PC-9 (cell line): ENCODE measurements at regions not wholly inside any gene's neighbourhood (a gene's known extent, or its start where the extent isn't known, plus 50 kb on each side); places are given as distances from the start of the nearest gene placed in this dataset.

ENCODE experiments used
- BruUV-seq: library from RNA; stranded (reverse); fragments of 400-500 nt; replicated peaks from 2 replicates; lab custom pipeline; 2021; lab: Mats Ljungman, UMichigan
- CTCF ChIA-PET: fragments of 300-600 bp; sonication (Branson Sonifier 250); formaldehyde crosslinking; loops from one replicate; lab custom pipeline; 2022; ENCODE audit warnings: antibody characterized with exemption; lab: Charles Lee
- POLR2A ChIA-PET: fragments of 300-600 bp; sonication (Branson Sonifier 250); formaldehyde crosslinking; loops from one replicate; lab custom pipeline; 2022; ENCODE audit warnings: antibody characterized with exemption; ENCODE audit not compliant: unreplicated experiment; lab: Charles Lee
- DNase-seq, 2 experiments: peaks; one replicate each; pipeline versions ENCODE4 v3.0.0 to v3.0.0-alpha.2; 2015 to 2022; ENCODE audit warnings: mixed read lengths in 1 of 2
- H2AFZ ChIP-seq: fragments of 200-600 bp; sonication (generic); 2 replicates; pipeline ENCODE4 v1.8.1; 2017; ENCODE audit warnings: antibody characterized with exemption
- H3F3A ChIP-seq: fragments of 200-600 bp; sonication (generic); 2 replicates; pipeline ENCODE4 v1.8.1; 2017; ENCODE audit warnings: antibody characterized with exemption, mild to moderate bottlenecking, low read depth; ENCODE audit not compliant: insufficient read depth
- H3K27ac ChIP-seq: fragments of 200-600 bp; sonication (generic); 2 replicates; pipeline ENCODE4 v1.6.1; 2016; ENCODE audit warnings: mixed run types
- H3K27me3 ChIP-seq: fragments of 200-600 bp; sonication (generic); 2 replicates; pipeline ENCODE4 v1.6.1; 2016; ENCODE audit warnings: low read depth, mixed run types; ENCODE audit not compliant: insufficient read depth
- H3K36me3 ChIP-seq: fragments of 200-600 bp; sonication (generic); 2 replicates; pipeline ENCODE4 v1.6.1; 2016; ENCODE audit warnings: low read depth, mixed run types
- H3K4me1 ChIP-seq: fragments of 200-600 bp; sonication (generic); replicated peaks from 2 replicates; pipeline ENCODE4 v1.6.1; 2016; ENCODE audit warnings: mixed run types; ENCODE audit not compliant: insufficient read depth
- H3K4me2 ChIP-seq: fragments of 200-600 bp; sonication (generic); 2 replicates; pipeline ENCODE4 v1.6.1; 2017; ENCODE audit warnings: mixed run types
- H3K4me3 ChIP-seq: fragments of 200-600 bp; sonication (generic); 2 replicates; pipeline ENCODE4 v1.6.1; 2016; ENCODE audit warnings: mixed run types
- H3K79me2 ChIP-seq: fragments of 200-600 bp; sonication (generic); 2 replicates; pipeline ENCODE4 v1.6.1; 2017; ENCODE audit warnings: low read depth, mixed run types
- H3K9me2 ChIP-seq: fragments of 200-600 bp; sonication (generic); 2 replicates; pipeline ENCODE4 v1.8.1; 2017; ENCODE audit warnings: mild to moderate bottlenecking; ENCODE audit not compliant: insufficient read depth
- H3K9me3 ChIP-seq: fragments of 200-600 bp; sonication (generic); 2 replicates; pipeline ENCODE4 v1.8.1; 2016; ENCODE audit warnings: low read depth; ENCODE audit not compliant: insufficient read depth
- H4K20me1 ChIP-seq: fragments of 200-600 bp; sonication (generic); 2 replicates; pipeline ENCODE4 v1.8.1; 2017; ENCODE audit not compliant: insufficient read depth
- CTCF ChIP-seq: fragments of 200-600 bp; sonication (generic); conservative IDR thresholded peaks from 2 replicates; pipeline ENCODE4 v1.6.1; 2017; ENCODE audit warnings: mixed run types, antibody characterized with exemption, mild to moderate bottlenecking, moderate library complexity
- EZH2 ChIP-seq: fragments of 200-600 bp; sonication (generic); IDR thresholded peaks from 2 replicates; pipeline ENCODE4 v1.8.0; 2017; ENCODE audit warnings: antibody characterized with exemption, low read depth
- intact Hi-C: fragments of 100-400 bp; cut with micrococcal nuclease; formaldehyde crosslinking; loops from one replicate; pipeline ENCODE4 v1.10.0; 2022; ENCODE audit not compliant: unreplicated experiment

GRCh38 chr15:80342148-80342547 is 62.0 kb upstream of the ARNT2 start:
- no peak for TF ChIP-seq CTCF
- no peak for TF ChIP-seq EZH2
- POLR2A ChIA-PET, result no interaction called here
- BruUV-seq, result no TSS peak
- Histone ChIP-seq H3K4me3 (no peak overlapping the region), H3K9me2 (no peaks in the 10 kb centered on the region), H3K79me2 (no peaks in the 10 kb centered on the region), H3K4me1 (no peaks in the 10 kb centered on the region), H3K4me2 (no peak overlapping the region), H4K20me1 (no peaks in the 10 kb centered on the region), H3F3A (no peaks in the 10 kb centered on the region), H2AFZ (no peak overlapping the region), H3K27ac (no peak overlapping the region), H3K27me3 (peaks cover 78% of the 10 kb centered on the region), H3K9me3 (no peaks in the 10 kb centered on the region), H3K36me3 (no peaks in the 10 kb centered on the region)
- CTCF ChIA-PET, result no interaction called here
- intact Hi-C loops, result no loop called here
- no peak for DNase-seq

DNA sequence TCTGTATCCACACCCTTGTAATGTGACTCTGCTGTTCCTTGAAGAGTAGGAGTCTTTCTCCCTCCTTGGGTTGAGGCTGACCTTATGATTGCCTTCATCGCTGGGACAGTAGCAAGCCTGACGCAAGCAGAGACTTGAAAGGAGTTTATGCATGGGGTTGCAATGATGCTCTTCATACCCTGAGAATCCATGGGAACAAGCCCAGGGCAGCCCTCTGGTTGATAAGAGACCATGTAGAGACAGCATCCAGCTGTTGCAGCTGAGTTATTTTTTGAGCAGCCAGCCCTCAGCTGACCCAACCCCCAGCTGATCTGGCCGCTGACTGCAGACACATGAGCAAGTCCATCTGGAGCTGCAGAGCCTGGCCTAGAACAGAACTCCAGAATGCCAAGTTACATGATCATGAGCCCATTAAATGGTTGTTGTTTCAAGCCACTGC is 60.6 kb upstream of the ARNT2 start:
- no peaks in the 10 kb centered on the region for H3K79me2 ChIP-seq
- intact Hi-C loops, result no loop called here
- no peak overlapping the region for H3K27ac ChIP-seq
- BruUV-seq, result no TSS peak
- DNase-seq, result no peak
- H3K36me3 ChIP-seq, result no peaks in the 10 kb centered on the region
- H3K4me1 ChIP-seq, result no peaks in the 10 kb centered on the region
- POLR2A ChIA-PET, result no interaction called here
- H2AFZ ChIP-seq, result no peak overlapping the region
- H4K20me1 ChIP-seq, result no peaks in the 10 kb centered on the region
- CTCF ChIA-PET, result no interaction called here
- H3K4me2 ChIP-seq, result no peak overlapping the region
- peaks cover 79% of the 10 kb centered on the region for H3K27me3 ChIP-seq
- H3K9me2 ChIP-seq, result no peaks in the 10 kb centered on the region
- H3K9me3 ChIP-seq, result no peaks in the 10 kb centered on the region
- TF ChIP-seq CTCF, result no peak
- no peak for TF ChIP-seq EZH2
- no peak overlapping the region for H3K4me3 ChIP-seq
- H3F3A ChIP-seq, result no peaks in the 10 kb centered on the region

DNA sequence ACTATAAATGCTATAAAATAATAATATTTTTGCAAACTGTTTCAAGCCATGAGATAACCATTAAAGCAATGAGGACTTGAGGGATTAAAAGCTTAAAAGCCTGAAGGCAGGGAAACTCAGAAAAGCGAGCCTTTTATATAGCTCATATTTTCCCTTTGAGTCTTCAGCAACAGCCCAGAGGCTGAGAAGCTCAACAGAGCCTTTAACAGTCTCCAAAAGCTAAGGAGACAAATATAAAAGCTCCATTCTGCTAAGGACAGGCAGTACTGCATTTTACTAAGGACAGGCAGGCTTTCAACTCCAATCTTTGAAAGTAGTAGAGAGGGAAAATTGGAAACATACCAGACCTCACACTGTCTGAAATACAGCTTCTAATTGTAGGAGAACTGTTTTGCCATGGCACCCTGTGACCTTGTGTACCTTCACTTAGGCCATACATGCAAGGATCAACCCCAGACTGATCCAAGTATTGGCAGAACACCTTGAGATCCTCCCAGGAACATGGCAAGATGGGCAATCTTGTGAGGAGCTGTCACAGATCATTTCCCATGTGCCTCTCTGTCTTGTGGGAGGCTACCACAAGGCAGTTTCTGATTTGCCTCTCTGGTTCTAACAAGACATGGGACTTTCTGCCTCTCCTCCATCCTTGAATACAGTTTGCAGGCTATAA is 53.1 kb upstream of the ARNT2 start:
- Histone ChIP-seq H3K79me2 (no peaks in the 10 kb centered on the region), H3K9me3 (no peaks in the 10 kb centered on the region), H3K27me3 (peaks cover 36% of the 10 kb centered on the region), H2AFZ (no peak overlapping the region), H3K9me2 (no peaks in the 10 kb centered on the region; the same call in 1 of the 2 replicates), H4K20me1 (no peaks in the 10 kb centered on the region), H3K27ac (no peak overlapping the region), H3K4me2 (no peak overlapping the region), H3K4me1 (no peaks in the 10 kb centered on the region), H3K4me3 (no peak overlapping the region), H3F3A (no peaks in the 10 kb centered on the region), H3K36me3 (no peaks in the 10 kb centered on the region)
- TF ChIP-seq CTCF (no peak), EZH2 (no peak)
- no peak for DNase-seq
- intact Hi-C loops, result no loop called here
- ChIA-PET POLR2A (no interaction called here), CTCF (no interaction called here)
- no TSS peak for BruUV-seq
